Fibroblast of upper back skin (primary cell): ENCODE measurements at regions not wholly inside any gene's neighbourhood (a gene's known extent, or its start where the extent isn't known, plus 50 kb on each side); places are given as distances from the start of the nearest gene placed in this dataset.
"Not testable (repeated sequence)": the region's sequence is repeated elsewhere in the genome, so short reads cannot be mapped to it uniquely, and the experiment has no call there.

Experiments
- DNase-seq: peaks from one replicate; pipeline ENCODE4 v3.0.0-alpha.2; 2013

DNA sequence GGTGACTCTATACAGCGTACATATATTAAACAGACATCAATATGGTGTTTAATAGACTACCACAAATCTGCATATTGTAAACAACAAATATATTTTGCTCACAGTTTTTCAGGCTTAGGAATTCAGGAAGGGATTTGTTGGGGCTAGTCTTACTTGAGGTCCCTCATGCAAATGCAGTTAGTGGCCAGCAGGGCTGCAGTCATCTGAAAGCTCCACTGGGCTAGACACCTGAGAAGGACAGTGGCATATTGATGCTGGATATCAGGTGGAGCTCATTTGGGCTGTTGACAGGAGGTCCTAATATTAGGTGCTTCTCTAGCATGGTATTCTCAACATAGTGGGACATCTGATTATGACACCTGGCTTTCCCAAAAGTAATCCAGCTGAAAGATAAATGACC is 493.8 kb upstream of the PABPC4L start:
- DNase-seq = no peak

DNA sequence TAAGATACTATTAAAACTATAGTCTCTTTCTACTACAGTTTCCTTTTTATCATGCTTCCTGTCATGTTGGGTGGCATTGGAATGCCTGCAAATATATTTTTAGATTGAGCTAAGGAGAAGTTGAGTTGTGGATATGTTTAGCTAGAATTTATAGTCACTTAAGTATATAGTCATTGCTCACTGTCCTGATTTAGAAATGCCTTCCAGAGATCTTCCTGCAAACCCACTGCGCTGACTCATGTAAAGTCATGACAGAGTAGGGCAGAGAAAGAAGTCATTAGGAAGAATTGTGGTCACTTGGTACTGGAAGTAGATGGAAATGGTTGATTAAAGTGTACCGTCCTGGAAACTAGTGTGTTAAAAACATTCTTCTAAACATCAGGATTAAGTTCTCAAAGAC is 490.3 kb upstream of the PABPC4L start:
- DNase-seq = peak; percentile 28

DNA sequence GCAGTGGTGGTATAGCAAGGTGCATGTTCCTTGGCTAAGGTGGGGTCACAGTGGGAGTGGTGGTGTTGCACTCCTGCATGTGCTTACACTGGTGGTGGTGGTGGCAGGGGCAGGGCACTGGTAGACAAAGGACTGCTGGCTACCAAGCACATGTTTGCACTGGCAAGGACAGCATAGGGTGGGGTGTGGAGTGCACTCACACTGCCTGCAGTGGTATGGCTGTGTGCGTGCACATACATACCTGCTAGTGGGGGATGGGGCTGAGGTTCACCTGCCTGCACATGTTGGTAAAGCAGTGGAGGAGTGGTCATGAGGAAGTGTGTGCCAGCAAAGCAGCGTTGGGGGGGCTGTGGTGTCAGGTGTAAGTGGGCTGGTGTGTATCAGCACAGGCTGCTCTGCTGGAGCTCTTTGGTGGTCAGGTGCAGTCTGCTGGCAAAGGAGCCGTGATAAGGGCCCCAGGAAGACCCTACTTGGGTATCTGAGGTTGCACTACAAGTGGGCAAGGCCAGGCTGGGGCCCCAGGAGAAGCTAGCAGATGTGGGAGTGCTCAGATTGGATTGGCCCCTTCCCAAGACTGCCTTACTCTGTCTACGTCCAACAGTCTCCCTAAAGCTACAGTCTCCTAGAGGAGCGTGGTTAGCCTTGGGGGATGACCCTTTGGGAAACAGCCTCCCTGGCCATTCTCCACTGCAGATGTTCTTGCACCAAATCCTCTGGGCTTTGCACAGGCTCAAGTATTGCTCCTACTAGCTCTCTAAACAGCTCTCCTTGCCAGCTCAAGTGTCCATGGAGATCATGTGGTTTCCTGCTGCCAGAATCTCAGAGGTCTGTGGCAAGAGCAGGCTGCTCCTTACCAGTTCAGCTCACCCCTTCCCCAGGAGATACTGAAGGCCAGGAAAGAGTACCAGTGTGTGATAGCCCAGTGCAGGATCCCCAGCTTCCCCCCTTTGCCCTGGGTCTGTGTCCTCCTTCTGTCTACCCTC is 486.3 kb upstream of the PABPC4L start:
- no peak for DNase-seq

DNA sequence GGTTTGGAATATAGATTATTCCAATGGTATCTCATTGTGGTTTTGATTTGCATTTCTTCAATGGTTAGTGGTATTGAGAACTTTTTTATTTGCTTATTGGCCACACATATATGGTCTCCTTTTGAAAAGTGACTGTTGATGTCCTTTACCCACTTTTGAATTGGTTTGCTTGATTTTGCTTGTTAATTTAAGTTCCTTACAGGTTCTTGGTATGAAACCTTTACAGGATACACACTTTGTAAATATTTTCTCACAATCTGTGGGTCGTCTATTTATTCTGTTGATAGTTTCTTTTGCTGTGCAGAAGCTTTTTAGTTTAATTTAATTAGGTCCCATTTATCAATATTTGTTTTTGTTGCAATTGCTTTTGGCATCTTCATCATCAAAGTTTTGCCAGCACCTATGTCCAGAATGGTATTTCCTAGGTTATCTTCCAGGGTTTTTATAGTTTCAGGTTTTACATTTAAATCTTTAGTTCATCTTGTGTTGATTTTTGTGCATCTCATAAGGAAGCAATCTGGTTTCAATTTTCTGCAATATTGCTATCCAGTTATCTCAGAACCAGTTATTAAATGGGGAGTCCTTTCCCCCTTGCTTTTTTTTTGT is 475.7 kb upstream of the PABPC4L start:
- DNase-seq = no peak

- DNase-seq = peak; percentile 4
Measured at GRCh38 chr4:134668237-134668636, 466.6 kb upstream of the PABPC4L start.

GRCh38 chr4:134666640-134667039 is 465.1 kb upstream of the PABPC4L start:
- DNase-seq = no peak

GRCh38 chr4:134665429-134665828 is 463.8 kb upstream of the PABPC4L start:
- no peak for DNase-seq

DNA sequence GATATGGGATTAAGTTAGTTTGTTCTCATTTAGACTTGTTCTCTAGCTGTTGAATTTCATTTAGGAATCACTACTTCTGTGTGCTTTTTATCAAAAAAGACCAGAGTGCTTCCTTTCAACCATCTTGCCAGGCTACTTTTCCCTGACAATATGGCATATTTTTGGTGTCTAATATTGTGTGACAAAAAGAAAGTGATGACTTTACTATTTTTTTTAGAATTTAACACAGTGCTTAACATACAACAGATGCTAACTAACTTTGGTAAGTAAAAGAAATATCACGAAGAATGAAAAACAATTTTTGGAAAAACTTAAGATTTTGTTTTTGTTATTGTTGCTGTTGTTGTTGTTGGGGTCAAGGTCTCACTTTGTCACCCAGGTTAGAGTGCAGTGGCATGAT is 462.2 kb upstream of the PABPC4L start:
- DNase-seq = no peak

GRCh38 chr4:134650461-134650860 is 448.9 kb upstream of the PABPC4L start:
- no peak for DNase-seq

DNA sequence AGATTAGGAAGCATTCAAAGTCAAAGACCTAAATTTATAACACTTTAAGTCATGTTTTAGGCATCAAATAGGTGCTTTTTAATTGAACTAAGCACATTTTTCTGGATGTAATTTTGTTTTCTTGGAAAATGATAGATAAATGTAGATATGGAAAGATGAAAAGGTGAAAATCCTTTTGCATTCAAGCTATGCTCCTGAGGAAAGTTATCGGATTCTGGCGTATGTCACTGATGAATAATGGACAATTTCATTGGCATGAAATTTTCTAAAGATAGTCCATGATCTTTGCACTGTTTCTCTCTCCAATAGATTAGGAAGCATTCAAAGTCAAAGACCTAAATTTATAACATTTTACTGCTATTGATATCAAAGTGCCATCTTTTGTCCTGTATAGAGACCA is 444.2 kb upstream of the PABPC4L start:
- DNase-seq = no peak

DNA sequence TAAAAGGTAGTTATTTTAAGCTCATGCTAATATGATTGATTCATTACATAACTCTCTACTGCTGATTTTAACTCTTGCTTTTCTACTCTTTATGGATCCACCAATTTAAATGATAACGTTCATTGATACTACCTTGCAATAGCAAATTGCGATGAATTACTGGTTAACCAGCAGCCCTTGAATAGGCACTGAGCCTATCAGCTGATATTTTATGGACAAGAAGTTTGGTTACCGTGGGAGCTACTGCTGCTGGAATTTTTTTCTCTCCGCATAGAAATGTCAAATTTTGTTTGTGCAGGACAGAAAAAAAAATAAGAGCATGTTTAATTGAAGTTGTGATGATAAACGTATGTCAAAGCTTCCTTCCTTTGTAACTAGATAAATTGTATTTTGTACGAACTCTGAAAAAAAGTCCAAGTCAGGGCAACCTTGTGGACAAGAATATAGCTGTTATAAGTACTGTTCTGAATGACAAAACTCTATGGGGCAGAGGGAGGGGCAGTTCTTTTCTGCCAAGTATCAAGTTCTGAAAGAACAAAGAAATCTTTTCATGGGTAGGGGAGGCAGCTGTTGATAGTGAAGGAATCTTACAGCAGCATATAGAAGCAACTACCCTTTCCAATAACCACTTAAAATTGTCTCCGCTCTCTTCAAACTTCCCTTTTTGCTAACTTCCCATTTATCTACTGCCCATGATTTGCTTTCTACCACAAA is 434.9 kb upstream of the PABPC4L start:
- DNase-seq = no peak

- DNase-seq = no peak
Measured at GRCh38 chr4:134634301-134634700, 432.7 kb upstream of the PABPC4L start.

DNA sequence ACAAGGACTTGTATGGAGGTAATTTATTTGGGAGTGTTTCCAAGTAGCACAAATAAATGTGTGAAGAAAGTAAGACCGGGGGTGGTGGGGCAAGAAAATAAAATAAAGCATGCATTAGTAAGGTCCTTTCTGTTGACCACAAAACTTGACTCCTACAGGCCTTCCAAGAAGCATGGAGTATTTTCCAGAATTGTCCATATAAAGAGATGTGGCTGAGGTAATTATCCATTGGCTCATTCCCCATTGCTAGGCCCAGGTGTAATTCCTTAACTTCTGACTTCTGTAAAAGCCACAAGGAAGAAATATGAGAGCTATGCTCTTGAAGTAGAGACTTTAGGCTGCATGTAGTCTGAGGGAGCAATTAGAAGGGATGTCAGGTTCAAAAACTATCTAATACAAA is 430.5 kb upstream of the PABPC4L start:
- DNase-seq = peak; percentile 36

DNA sequence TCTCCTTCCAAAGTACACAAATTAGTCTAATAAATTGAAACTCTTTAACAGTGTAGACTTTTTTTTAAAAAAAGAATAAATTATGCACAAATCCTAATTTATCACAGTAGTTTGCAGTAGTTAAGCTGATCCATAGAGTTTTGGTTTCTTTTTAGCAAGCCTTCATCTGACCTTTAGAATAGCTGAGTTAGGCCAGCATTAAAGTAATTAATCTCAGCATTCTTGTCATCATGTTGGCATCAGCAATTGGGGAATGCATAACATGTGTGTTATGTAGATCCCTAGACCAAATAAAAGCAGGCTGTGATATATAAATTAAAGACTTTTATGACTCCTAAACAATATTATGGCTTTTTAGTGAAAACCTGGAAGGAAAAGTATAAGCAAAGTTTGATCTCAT is 426.5 kb upstream of the PABPC4L start:
- DNase-seq = peak; percentile 59

- DNase-seq = no peak
Measured at GRCh38 chr4:134627366-134627765, 425.8 kb upstream of the PABPC4L start.

DNA sequence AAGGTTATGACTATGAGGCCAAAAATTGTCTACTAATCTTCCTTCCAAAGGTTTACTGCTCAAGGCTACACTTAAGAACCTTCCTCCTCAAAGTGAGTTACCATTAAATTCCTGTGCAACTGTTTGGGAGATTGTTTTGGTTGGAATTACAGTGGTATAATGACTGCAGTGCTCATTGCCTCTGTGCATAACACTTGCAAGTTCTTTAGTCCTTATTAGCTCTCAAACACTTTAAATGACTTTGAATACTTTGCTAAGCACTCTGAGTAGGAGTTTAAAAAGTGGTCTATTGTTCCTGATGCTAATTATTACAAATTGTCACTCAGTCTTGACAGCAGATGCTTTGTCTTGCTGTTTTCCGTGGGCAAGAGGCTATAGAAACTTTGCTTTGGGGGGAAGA is 422.8 kb upstream of the PABPC4L start:
- no peak for DNase-seq

- peak; percentile 1 for DNase-seq
Measured at GRCh38 chr4:134622626-134623575, 421.3 kb upstream of the PABPC4L start.

GRCh38 chr4:134622199-134622598 is 420.6 kb upstream of the PABPC4L start:
- DNase-seq = no peak

DNA sequence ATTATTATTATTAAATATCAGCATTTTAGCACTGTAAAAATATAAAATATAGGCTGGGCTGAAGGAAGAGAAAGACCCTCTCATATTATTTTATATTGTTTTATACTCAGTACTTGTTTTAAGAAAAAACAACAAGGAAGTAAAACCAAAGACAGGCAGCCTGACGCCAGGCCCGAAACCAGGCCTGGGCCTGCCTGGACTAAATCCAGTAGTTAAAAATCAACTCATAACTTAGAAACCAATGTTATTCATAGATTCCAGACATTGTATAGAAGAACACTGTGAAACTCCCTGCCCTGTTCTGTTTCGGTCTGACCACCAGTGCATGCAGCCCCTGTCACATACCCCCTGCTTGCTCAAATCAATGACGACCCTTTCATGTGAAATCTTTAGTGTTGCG is 420.1 kb upstream of the PABPC4L start:
- not testable (repeated sequence) for DNase-seq

DNA sequence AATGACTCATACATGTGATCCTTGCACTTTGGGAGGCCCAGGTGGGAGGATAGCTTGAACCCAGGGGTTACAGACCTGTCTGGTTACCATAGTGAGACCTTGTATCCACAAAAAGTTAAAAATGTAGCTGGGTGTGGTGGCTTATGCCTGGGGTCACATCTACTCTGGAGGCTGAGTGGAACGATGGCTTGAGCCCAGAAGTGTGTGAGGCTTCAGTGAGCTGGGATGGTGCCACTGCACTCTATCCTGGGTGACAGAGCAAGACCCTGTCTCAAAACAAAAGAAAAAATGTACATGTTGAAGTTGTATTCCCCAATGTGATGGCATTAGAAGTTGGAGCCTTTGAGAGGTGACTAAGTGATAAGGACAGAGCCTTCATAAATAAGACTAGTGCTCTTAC is 409.4 kb upstream of the PABPC4L start:
- no peak for DNase-seq

GRCh38 chr4:134610172-134610571 is 408.6 kb upstream of the PABPC4L start:
- DNase-seq = no peak

DNA sequence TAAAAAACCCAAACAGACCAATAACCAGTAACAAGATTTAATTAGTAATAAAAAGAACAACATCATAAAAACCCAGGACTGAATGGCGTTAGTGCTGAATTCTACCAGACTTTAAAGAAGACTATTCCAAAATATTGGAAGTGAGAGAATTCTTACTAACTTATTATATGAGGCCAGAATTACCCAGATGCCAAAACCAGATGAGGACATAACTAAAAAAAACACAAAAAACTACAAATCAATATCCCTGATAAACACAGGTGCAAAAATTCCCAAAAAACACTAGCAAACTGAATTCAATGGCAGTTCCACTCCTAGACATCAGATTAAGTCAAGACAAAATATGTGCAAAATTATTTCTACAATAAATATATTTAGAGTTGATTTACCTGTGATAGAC is 400.1 kb upstream of the PABPC4L start:
- DNase-seq = no peak

GRCh38 chr4:134591326-134591725 is 389.7 kb upstream of the PABPC4L start:
- no peak for DNase-seq
